HG03378 (cell line): ENCODE measurements at regions not wholly inside any gene's neighbourhood (a gene's known extent, or its start where the extent isn't known, plus 50 kb on each side); places are given as distances from the start of the nearest gene placed in this dataset.
"Not testable (repeated sequence)": the region's sequence is repeated elsewhere in the genome, so short reads cannot be mapped to it uniquely, and the experiment has no call there.

ENCODE experiments used
- ATAC-seq: cut with Tn5 transposase; IDR thresholded peaks from one replicate; pipeline ENCODE4 v1.9.1; 2021; ENCODE audit warnings: mild to moderate bottlenecking, moderate library complexity; ENCODE audit not compliant: unreplicated experiment

- no peak for ATAC-seq
These were observed 96.0 kb upstream of the LOC128125822 start for GRCh38 chr6:63476302-63476701.

DNA sequence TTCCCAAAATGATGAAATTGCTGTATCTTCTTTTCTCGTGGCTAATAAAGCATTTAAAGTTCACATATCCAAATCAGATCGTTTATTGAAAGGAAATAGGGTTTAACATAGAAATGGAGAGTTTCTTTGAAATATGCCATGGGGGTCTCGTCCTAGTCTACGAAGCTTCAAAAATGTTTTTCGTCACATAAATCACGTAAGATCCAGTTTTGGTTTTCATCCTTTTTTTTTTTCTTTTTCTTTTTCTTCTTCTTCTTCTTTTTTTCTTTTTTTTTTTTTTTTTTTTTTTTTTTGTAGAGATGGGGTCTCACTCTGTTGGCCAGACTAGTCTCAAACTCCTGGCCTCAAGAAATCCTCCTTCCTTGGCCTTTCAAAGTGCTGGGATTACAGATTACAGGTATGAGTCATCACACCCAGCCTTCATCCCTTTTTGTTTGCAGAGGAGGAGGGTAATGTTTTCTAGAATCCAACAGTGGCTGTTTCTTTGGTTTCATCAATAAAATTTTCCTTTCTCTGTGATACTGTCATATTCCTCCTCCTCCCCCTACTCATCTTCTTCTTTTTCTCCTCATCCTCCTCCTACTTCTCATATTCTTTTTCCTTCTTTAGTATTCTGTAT lies 94.7 kb upstream of the LOC128125822 start:
- ATAC-seq = no peak

DNA sequence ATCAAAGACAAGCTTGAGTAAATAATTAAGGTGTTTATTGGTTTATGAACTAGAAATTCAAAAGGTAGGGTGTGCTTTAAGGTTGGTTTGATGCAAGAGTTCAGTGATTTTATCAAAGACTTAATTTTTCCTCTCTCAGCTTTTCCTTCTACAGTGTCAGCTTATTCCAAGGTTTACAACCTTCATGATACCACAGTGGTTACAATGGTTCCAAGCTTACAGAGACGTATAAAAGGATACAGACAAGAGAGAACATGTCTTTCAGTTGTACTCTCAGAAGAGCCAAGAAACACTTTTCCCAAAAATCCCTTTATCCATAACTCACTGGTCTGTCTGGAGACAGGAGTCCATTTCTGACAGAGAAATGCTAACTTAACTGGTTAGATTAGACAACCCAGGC lies 93.5 kb upstream of the LOC128125822 start:
- no peak for ATAC-seq

GRCh38 chr6:63486196-63486595 lies 86.1 kb upstream of the LOC128125822 start:
- ATAC-seq = no peak

DNA sequence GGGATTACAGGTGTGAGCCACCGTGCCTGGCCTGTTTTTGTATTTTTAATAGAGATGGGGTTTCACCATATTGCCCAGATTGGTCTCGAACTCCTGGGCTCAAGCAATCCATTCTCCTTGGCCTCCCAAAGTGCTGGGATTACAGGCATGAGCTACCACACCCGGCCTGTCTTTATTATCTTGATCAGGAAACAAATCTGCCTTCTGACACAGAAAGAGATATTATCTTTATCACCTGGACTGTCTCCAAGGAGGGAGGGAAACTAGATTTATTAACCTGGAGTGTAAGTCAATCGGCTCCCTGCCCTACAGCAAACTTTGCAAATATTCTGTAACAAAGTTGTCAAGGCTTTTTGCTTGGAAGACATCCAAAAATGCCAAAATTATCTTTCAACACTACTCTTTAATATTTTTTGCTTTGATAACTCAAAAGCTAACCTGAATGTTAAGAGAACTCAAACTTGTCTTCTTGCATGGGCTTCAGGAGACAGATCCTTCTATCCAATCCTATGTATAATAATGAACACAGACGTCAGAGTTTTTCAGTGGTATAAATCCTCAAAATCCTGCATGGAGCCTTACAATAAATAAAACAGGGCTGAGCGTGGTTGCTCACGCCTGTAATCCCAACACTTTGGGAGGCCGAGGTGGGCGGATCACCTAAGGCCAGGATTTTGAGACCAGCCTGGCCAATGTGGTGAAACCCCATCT lies 85.0 kb upstream of the LOC128125822 start:
- ATAC-seq = no peak

DNA sequence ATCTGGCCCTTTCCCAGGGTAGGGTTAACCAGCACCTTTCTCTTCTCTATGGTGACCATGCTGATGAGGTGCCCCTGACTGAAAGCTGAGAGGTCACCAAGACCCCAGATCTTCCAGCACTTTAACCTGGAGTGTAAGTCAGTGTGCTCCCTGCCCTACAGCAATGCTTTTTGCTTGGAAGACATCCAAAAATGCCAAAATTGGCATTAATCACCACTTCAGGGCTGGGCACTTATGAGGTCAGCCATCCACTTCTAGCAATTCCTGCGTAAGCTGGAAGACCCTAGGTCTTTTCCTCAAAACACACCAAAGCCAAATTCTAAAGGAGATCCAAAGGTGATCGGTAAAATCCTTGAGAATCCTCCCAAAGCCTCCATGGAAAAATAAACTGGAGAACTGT lies 81.2 kb upstream of the LOC128125822 start:
- no peak for ATAC-seq

- no peak for ATAC-seq
These were observed 79.8 kb upstream of the LOC128125822 start for GRCh38 chr6:63492476-63492875.

DNA sequence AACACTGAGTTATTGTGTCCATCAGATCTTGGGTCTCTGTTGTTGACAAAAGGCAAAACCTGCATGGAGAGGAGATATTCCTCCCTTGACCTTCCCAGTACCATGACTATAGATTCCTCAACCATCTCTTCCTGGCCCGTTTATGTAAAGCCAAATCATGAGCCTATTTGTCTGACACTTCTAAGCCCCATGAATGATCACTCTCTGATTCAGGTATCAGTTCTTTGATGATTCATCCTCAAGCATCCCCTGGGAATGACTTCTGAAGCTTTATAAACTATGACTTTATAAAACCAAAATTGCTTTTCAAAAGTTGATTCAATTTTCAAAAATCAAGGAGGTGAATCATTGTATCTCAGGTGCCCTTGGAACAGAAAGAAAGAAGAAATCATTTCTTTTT lies 78.7 kb upstream of the LOC128125822 start:
- ATAC-seq = no peak

DNA sequence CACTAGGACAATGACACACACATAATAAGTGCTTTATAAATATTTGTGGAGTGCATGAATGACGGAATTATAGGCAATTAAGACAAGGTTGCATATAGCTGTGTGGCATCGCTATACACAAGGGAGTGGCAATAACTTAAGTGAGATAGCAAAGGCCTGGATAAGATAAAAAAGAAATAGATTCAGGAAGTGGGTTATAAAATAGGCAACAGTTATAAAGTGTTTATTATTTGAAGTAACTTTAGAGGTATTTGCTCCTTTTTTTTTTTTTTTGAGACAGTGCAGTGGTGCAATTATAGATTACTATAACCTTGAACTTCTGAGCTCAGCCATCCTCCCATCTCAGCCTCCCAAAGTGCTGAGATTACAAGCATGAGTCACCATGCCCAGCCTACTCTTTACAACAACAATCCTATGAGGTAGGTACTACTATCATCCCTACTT lies 75.9 kb upstream of the LOC128125822 start:
- ATAC-seq = no peak

DNA sequence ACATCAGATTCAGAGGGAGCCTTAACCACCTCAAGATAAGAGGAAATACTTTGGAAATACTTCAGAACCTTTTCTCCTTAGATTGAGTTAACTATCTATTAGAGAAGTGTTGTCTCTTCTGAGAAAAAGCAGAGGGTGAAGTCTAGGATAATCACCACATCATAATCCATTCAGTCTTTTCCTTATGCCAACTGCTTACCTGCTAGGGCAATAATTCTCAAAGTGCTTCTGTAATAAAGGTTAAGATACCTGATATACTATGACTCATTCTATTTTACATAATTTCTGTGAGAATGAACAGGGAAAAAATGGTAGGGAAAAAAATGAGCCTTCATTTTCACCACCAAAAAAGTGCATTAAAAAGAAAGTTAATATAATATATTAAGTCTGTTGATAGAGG lies 70.1 kb upstream of the LOC128125822 start:
- no peak for ATAC-seq

DNA sequence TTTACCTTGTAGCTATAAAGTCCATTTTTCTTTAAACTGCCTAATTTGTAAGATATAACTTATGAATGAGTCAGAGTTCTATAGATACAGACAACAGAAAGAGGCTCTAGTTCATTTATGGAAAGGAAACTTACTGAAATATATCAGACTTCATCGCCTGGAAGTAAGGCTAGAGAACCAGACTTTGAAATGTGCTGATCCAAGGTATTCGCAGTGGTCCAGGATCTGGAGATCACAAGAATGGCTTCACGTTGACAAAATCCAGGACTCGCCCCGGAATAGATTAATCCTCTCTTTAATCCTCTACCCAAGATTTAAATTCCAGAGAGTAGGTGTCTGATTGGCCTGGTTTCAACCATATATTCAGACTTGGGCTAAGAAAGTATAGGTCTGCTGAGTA lies 69.1 kb upstream of the LOC128125822 start:
- ATAC-seq = no peak

- peak; percentile 100 for ATAC-seq
These were observed 67.4 kb upstream of the LOC128125822 start for GRCh38 chr6:63504777-63505384.

DNA sequence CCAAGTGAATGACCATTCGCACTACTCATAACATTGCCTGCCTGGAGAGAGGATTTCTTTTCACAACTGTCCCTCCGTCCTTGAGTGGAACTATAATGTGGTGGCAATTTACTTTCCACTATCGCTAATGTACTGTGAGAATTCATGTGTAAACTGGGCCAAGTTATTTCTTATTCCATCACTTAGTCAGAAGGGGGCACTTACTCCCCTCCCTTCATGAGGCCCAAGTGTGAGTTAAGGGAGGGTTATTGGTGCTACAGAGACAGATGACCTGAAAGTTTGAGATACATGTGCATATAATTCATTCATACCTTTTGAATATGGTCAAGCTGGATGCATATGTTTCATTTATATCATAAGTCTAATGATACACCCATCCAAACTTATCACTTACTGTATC lies 65.2 kb upstream of the LOC128125822 start:
- no peak for ATAC-seq

DNA sequence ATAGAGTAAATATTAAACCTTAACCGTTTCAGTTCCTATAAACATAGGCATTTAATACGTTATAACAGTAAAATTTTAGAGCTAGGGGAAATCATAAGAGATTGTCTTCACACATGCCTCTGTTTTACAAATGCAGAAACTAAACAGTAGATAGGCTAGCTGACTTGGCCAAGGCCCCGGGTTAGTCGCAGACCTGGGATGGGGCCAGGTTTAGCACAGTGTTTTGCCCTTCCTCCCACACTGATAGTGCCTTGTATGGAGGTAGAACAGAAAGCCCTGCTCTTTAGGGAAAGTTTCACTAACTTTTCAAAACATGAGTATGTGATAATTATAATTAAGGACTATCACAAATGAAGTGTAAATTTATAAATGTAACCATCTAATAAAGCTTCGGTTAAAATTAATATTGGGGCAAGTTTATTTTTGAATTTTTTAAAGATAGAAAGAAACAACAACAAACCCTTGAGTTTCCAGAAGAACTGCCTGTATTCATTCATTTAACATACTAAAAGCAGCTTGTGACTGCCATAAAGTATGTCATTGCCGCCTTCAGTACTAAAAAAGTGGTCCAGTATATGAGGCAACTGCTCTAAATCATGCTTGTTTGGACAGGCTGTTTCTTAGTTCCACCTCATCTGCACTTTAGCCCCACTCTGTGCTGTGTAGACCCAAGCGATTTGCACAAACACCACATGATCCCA lies 62.5 kb upstream of the LOC128125822 start:
- no peak for ATAC-seq

DNA sequence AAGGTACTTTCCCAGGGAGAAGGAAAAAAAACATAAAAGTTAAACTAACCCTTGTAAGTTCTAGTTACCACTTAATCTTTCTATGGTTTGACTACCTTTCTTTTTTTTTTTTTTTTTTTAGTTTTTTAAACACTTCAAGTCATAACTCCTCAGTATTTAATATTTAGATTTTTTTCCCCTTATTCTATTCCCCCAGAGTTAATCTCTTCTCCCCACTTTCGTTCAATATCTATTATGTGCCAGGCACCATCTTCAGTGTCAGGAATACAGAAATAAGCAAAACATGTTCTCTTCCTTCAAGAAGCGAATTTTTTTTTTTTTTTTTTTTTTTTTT lies 62.0 kb upstream of the LOC128125822 start:
- ATAC-seq = no peak

- no peak for ATAC-seq
These were observed 61.4 kb upstream of the LOC128125822 start for GRCh38 chr6:63510849-63511248.

DNA sequence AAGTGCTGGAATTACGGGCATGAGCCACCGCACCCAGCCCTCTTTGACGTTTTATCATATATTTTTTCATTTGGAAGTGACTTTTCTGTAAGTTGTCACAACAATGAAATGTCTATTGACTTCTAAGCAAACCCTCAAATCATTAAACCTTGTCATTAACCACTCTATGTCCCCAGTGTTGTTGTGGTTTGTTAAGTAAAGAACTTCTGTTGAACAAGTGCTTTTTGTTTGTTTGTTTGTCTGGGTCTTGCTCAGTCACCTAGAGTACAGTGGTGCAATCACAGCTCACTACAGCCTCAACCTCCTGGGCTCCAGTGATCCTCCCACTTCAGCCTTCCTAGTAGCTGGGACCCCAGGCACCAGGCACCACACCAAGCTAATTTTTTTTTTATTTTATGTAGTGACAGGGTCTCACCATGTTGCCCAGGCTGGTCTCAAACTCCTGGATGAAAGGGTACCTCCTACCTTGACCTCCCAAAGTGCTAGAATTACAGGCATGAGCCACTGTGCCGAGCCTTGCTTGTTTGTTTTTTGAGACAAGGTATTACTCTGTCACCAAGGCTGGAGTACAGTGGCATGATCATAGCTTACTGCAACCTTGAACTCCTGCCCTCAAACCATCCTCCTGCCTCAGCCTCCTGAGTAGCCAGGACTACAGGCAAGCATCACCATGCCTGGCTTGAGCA lies 57.6 kb upstream of the LOC128125822 start:
- ATAC-seq = no peak

- ATAC-seq = not testable (repeated sequence)
These were observed 57.1 kb upstream of the LOC128125822 start for GRCh38 chr6:63515227-63515626.

DNA sequence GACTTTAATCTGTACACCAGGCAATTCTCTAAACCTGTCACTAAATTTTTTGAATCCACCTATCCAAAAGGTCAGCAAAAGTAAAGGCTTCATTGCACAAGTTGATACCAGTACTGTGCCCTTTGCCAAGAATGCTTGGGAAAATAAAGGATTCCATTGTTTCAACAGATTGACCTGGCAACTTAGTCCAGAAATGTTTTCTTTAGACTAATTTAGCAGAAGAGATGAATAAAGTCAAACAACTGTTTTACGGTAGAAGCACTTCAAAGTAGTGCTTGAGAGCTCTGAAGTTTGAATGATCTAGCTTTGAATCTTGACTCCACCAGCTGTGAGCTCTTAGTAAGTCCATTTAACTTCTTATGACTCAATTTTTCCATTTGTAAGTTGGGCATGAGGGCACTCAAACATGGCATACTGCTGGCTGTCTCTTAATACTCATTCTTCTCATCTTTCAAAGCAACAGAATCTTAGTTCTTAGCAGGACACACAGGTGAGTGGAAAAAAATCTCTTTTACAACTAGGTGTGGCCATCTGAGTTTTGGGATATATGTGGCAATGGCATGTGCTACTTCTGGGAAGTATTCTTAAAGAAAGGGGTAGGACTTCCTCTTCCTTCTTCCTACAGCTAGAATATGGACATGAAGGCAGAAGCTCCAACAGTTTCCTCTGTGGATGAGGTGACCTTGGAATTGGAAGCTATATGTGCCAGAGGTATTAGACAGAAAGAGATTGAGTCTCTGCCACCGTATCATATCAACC lies 55.9 kb upstream of the LOC128125822 start:
- no peak for ATAC-seq

DNA sequence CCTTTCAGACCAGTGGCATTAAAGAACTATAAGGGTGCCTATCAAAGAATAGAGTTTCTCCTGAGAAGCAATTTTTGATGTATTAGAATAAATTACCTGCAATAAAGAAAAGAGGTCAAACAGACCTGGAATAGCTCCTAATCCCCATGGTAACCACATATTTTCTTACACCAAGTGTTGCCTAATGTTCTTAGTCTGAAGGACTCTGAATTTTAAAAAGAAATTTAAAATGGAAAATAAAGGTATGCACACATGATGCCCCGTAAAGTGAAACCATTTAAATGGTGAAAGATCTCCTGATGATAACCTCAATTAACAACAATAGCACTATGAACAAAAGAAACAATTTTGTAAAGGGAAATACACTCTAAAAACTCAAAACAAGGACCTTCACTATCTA lies 55.1 kb upstream of the LOC128125822 start:
- ATAC-seq = no peak
